ENCODE measurements at regions not wholly inside any gene's neighbourhood (a gene's known extent, or its start where the extent isn't known, plus 50 kb on each side); places are given as distances from the start of the nearest gene placed in this dataset.

- no peak for TF ChIP-seq POLR2A (IDR thresholded peaks at IDR 0.05)
- TF ChIP-seq CTCF (IDR thresholded peaks at IDR 0.05): no peak
Observed at GRCh38 chr3:127371846-127372245, 84.0 kb upstream of the PRR20G start.
